SH-SY5Y (cell line): ENCODE measurements at regions not wholly inside any gene's neighbourhood (a gene's known extent, or its start where the extent isn't known, plus 50 kb on each side); places are given as distances from the start of the nearest gene placed in this dataset.

Experiments
- GATA2 ChIP-seq: IDR thresholded peaks from 2 replicates; pipeline ENCODE4 v1.6.1; 2011; ENCODE audit warnings: mild to moderate bottlenecking, low read depth, low read length
- GATA3 ChIP-seq: IDR thresholded peaks from 2 replicates; pipeline ENCODE4 v1.6.1; 2011; ENCODE audit warnings: low read depth, mild to moderate bottlenecking, low read length, moderate library complexity

DNA sequence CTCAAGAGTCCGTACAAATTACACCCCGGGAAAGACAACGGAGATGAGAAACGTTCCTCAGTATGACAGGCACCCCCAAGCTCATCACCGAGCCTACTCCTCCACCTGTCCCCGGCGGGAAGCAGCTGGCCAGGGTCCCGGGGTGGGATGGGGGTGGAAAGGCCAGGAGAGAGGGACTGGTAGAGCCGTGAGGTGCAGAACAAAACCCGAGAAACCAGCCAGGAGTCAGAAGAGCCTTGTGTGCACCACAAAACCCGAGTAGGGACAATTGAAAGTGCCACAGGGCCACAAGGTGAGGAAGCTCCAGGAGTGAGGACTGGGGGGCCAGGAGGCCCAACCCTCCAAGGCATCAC, 75.5 kb upstream of the SALL3 start:
- TF ChIP-seq GATA2, result no peak
- TF ChIP-seq GATA3, result no peak
